ENCODE measurements at regions not wholly inside any gene's neighbourhood (a gene's known extent, or its start where the extent isn't known, plus 50 kb on each side); places are given as distances from the start of the nearest gene placed in this dataset.

GRCh38 chr4:126779436-126780166 lies 853.2 kb upstream of the INTU start:
- TF ChIP-seq CTCF (IDR thresholded peaks at IDR 0.05; ENCODE audit: low read length) = no peak
- TF ChIP-seq EZH2phosphoT487 (IDR thresholded peaks at IDR 0.05; ENCODE audit: low read length) = no peak
